H1 (cell line): ENCODE measurements at regions not wholly inside any gene's neighbourhood (a gene's known extent, or its start where the extent isn't known, plus 50 kb on each side); places are given as distances from the start of the nearest gene placed in this dataset.

Experiments used
- ASH2L ChIP-seq: fragments of 200-600, 300-600 bp; sonication (generic); IDR thresholded peaks from one replicate; pipeline ENCODE4 v1.7.1; 2017; ENCODE audit warnings: low read length
- POU5F1 ChIP-seq: IDR thresholded peaks from 2 replicates; pipeline ENCODE4 v1.6.1; 2011; ENCODE audit warnings: low read depth, mild to moderate bottlenecking, low read length, moderate library complexity
- RFX5 ChIP-seq: IDR thresholded peaks from 2 replicates; pipeline ENCODE4 v1.6.1; 2011; ENCODE audit warnings: low read depth, low read length, improper control_type of control experiment, borderline replicate concordance

GRCh38 chr14:78016532-78016931 is 153.6 kb upstream of the NRXN3 start (continued):
- TF ChIP-seq RFX5 (no peak), POU5F1 (no peak), ASH2L (no peak)
- TF ChIP-seq, all 59 proteins: peak for 0
